Thyroid gland (tissue), 4 donors: ENCODE measurements at regions not wholly inside any gene's neighbourhood (a gene's known extent, or its start where the extent isn't known, plus 50 kb on each side); places are given as distances from the start of the nearest gene placed in this dataset.
"Not testable (repeated sequence)": the region's sequence is repeated elsewhere in the genome, so short reads cannot be mapped to it uniquely, and the experiment has no call there.

Experiments
- DNase-seq, 2 donors: peaks; one replicate each; pipeline ENCODE4 v3.0.0-alpha.2; 2019
- H3K27ac ChIP-seq, 3 donors: fragments of 200-600 bp; sonication (generic); 1 replicate in 2 of 3; 2 replicates in 1 of 3; pipeline ENCODE4 v1.5.1; 2016 to 2019; ENCODE audit warnings: mild to moderate bottlenecking in 1 of 3, moderate library complexity in 1 of 3
- H3K27me3 ChIP-seq: fragments of 200-600 bp; sonication (generic); one replicate; pipeline ENCODE4 v1.5.1; 2019
- H3K36me3 ChIP-seq, 2 donors: fragments of 200-600 bp; sonication (generic); one replicate each; pipeline ENCODE4 v1.5.1; 2016 to 2019
- H3K4me1 ChIP-seq, 2 donors: fragments of 200-600 bp; sonication (generic); one replicate each; pipeline ENCODE4 v1.5.1; 2017 to 2019
- H3K4me3 ChIP-seq, 3 donors: fragments of 200-600 bp; sonication (generic); replicated peaks in 1 of 3; 1 replicate in 2 of 3; 2 replicates in 1 of 3; pipeline ENCODE4 v1.5.1; 2016; ENCODE audit warnings: mild to moderate bottlenecking in 1 of 3
- H3K9me3 ChIP-seq: fragments of 200-600 bp; sonication (generic); one replicate; pipeline ENCODE4 v1.5.1; 2017
- POLR2A ChIP-seq, 2 donors: fragments of 450-650 bp; IDR thresholded peaks; one replicate each; pipeline ENCODE4 v1.6.1; 2017; ENCODE audit warnings: antibody characterized with exemption in 2 of 2, mild to moderate bottlenecking in 2 of 2, moderate library complexity in 1 of 2
- WGBS, 2 donors: methylation state at CpG; one replicate each; pipeline ENCODE4 v1.1.5; 2017; 5-methylcytosine and 5-hydroxymethylcytosine counted together
- intact Hi-C: fragments of 100-400 bp; cut with DNase I; formaldehyde crosslinking; loops from one replicate; pipeline ENCODE4 v1.15.1; 2023
- TF ChIP-seq, protein P1 (sequence below), 6 experiments: fragments of 200-600 bp in 3 of 6; fragments of 450-650 bp in 3 of 6; sonication (generic) in 3 of 6; IDR thresholded peaks; one replicate each; pipeline ENCODE4 v1.5.1; 2016 to 2019; ENCODE audit warnings: antibody characterized with exemption in 6 of 6, mild to moderate bottlenecking in 2 of 6, inconsistent platforms in 1 of 6, moderate library complexity in 1 of 6

DNA sequence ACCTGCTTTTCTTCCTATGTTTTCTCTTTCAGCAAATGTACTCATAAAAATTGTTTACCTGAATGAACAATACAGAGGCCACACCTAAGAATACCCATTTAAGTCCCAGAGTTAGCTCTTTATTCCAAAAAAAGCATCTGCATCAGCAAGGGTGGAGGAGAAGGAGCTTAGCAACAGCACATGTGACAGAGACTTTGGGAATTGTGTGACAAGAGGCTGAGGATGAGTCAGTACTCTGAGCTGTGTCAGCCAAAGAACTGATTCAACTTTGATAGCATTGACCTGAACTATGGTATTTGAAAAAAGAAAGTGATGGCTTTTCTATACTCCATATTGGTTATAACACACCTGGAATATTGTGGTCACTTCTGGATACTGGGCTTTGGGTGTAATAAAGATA, 162.7 kb downstream of the ZNF648 start:
- TF ChIP-seq, protein P1, sequence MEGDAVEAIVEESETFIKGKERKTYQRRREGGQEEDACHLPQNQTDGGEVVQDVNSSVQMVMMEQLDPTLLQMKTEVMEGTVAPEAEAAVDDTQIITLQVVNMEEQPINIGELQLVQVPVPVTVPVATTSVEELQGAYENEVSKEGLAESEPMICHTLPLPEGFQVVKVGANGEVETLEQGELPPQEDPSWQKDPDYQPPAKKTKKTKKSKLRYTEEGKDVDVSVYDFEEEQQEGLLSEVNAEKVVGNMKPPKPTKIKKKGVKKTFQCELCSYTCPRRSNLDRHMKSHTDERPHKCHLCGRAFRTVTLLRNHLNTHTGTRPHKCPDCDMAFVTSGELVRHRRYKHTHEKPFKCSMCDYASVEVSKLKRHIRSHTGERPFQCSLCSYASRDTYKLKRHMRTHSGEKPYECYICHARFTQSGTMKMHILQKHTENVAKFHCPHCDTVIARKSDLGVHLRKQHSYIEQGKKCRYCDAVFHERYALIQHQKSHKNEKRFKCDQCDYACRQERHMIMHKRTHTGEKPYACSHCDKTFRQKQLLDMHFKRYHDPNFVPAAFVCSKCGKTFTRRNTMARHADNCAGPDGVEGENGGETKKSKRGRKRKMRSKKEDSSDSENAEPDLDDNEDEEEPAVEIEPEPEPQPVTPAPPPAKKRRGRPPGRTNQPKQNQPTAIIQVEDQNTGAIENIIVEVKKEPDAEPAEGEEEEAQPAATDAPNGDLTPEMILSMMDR (IDR thresholded peaks at IDR 0.05): no peak
- TF ChIP-seq POLR2A (IDR thresholded peaks at IDR 0.05): no peak
- H3K9me3 ChIP-seq: no peaks in the 10 kb centered on the region
- H3K27me3 ChIP-seq: no peaks in the 10 kb centered on the region
- H3K4me3 ChIP-seq: no peak overlapping the region
- H3K27ac ChIP-seq: no peak overlapping the region
- no peak for DNase-seq
- intact Hi-C loops: no loop called here
- no peaks in the 10 kb centered on the region for H3K4me1 ChIP-seq
- no peaks in the 10 kb centered on the region for H3K36me3 ChIP-seq

DNA sequence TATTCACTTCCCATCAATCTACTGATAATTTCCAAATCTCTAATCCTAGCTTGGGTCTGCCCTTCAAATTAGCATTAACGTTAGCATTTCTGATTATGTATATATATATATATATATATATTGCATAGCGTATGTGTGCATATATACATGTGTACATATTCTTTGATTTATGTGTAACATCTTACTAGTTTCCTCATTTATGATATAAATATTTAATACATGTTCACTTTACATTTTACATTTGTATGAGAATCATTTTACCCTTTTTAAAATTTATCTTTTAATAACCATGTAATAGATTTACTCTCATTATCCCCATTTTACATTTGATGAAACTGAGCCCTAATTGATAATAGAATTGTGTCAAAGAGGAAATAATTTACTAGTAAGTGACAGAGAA, 164.7 kb downstream of the ZNF648 start:
- 93 to 94% methylated on average over 2 of the region's 2 CpGs for WGBS, 2 donors
- no peak for TF ChIP-seq POLR2A (IDR thresholded peaks at IDR 0.05)
- TF ChIP-seq, protein P1 (IDR thresholded peaks at IDR 0.05): no peak
- Histone ChIP-seq H3K27ac (no peak overlapping the region), H3K9me3 (no peaks in the 10 kb centered on the region), H3K4me3 (no peak overlapping the region), H3K36me3 (no peaks in the 10 kb centered on the region), H3K4me1 (no peaks in the 10 kb centered on the region), H3K27me3 (no peaks in the 10 kb centered on the region)
- intact Hi-C loops: no loop called here
- DNase-seq: no peak

DNA sequence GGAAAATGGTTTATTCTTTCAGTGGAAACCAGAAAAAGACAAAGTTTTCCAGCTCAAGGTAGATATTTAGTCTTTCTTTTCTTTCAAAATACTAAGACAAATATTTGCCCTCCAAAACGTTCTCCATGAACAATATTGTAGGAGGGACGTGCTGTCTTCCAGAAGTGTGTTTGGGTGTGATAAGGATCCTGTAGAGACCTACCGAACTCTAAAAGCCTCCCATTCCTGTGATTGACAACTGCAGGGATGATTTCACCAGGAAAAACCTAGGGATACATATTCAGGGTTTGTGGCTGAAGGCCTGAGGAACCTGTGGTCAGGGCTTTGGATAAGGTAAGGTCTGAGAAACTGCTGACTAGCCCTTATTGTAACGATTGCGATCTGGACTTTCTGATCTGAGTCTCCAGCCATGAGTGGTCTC, 167.1 kb downstream of the ZNF648 start:
- Histone ChIP-seq H3K9me3 (no peaks in the 10 kb centered on the region), H3K36me3 (no peaks in the 10 kb centered on the region), H3K27me3 (no peaks in the 10 kb centered on the region), H3K4me1 (no peaks in the 10 kb centered on the region), H3K4me3 (no peak overlapping the region), H3K27ac (no peak overlapping the region)
- intact Hi-C loops: no loop called here
- 77 to 80% methylated on average over 5 of the region's 5 CpGs for WGBS, 2 donors
- TF ChIP-seq, protein P1 (IDR thresholded peaks at IDR 0.05): no peak
- no peak for TF ChIP-seq POLR2A (IDR thresholded peaks at IDR 0.05)
- DNase-seq: no peak

DNA sequence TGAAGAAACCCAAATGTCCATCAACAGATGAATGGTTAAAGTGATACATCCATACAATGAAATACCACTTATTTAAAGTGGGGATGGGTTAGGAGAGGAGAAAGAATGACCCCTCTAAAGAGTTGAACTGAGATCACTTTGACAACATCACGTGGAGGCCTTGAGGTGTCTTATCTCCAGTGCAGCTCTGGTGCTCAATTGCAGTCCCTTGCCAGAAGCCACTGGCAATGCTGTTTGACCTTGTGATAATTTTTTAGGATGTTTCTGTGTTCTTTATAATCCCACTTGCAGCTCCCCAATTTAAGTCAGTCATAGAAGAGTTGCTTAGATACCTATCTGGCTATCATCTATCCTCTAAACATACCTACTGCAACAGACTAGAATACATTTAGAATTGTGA, 167.6 kb downstream of the ZNF648 start:
- Histone ChIP-seq H3K4me3 (no peak overlapping the region), H3K36me3 (no peaks in the 10 kb centered on the region), H3K9me3 (no peaks in the 10 kb centered on the region), H3K27me3 (no peaks in the 10 kb centered on the region), H3K27ac (no peak overlapping the region), H3K4me1 (no peaks in the 10 kb centered on the region)
- intact Hi-C loops: no loop called here
- no peak for TF ChIP-seq POLR2A (IDR thresholded peaks at IDR 0.05)
- TF ChIP-seq, protein P1 (IDR thresholded peaks at IDR 0.05): no peak
- WGBS, 2 donors: 50 to 60% methylated on average over 1 of the region's 1 CpG
- no peak for DNase-seq

DNA sequence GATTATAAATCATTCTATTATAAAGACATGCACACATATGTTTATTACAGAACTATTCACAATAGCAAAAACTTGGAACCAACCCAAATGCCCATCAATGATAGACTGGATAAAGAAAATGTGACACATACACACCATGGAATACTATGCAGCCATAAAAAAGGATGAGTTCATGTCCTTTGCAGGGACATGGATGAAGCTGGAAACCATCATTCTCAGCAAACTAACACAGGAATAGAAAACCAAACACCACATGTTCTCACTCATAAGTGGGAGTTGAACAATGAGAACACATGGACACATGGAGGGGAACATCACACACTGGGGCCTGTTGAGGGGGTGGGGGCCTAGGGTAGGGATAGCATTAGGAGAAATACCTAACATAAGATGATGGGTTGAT, 168.4 kb downstream of the ZNF648 start:
- not testable (repeated sequence) for DNase-seq, H3K4me1 ChIP-seq

DNA sequence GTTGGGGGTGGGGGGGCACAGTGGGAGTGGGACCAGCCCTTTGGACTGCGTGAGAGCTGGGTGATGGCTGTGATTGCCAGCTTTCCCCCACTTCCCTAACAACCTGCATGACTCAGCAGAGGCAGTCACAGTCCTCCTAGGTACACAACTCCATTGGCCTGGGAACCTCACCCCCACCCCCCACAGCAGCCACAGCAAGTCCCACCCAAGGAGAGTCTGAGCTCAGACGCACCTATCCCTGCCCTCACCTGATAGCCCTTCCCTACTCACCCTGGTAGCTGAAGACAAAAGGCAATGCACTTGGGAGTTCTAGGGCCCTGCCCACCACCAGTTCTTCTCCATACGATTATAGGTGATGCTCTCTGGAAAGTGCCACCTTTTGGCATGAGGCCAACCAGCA, 188.9 kb downstream of the ZNF648 start:
- no peaks in the 10 kb centered on the region for H3K9me3 ChIP-seq
- TF ChIP-seq POLR2A (IDR thresholded peaks at IDR 0.05): no peak
- TF ChIP-seq, protein P1 (IDR thresholded peaks at IDR 0.05): no peak
- H3K4me1 ChIP-seq: no peaks in the 10 kb centered on the region
- DNase-seq: no peak
- no peaks in the 10 kb centered on the region for H3K36me3 ChIP-seq
- H3K27ac ChIP-seq: no peak overlapping the region
- no peaks in the 10 kb centered on the region for H3K27me3 ChIP-seq
- H3K4me3 ChIP-seq: no peak overlapping the region
- intact Hi-C loops: no loop called here
- 74 to 86% methylated on average over 3 of the region's 3 CpGs for WGBS, 2 donors

More for the DNA sequence above, 168.4 kb downstream of the ZNF648 start:
- intact Hi-C loops, H3K36me3 ChIP-seq, H3K9me3 ChIP-seq, H3K27me3 ChIP-seq, H3K4me3 ChIP-seq, H3K27ac ChIP-seq: not testable (repeated sequence)
